Right lobe of liver (tissue), 6 donors: ENCODE measurements at regions not wholly inside any gene's neighbourhood (a gene's known extent, or its start where the extent isn't known, plus 50 kb on each side); places are given as distances from the start of the nearest gene placed in this dataset.

ENCODE experiments used
- ATAC-seq, 4 donors: fragments of 200-7000 bp; cut with Tn5 transposase; one replicate each; pipeline ENCODE4 v1.9.1; 2020; ENCODE audit warnings: mild to moderate bottlenecking in 4 of 4, moderate library complexity in 4 of 4
- DNase-seq, 3 donors: peaks; one replicate each; pipeline ENCODE4 v3.0.0-alpha.2; 2020
- H3K27ac ChIP-seq, 3 donors: fragments of 200-600 bp; one replicate each; pipeline ENCODE4 v1.8.0; 2022
- H3K27me3 ChIP-seq, 2 donors: fragments of 200-600 bp; one replicate each; pipeline ENCODE4 v1.8.0; 2022
- H3K36me3 ChIP-seq, 4 donors: fragments of 200-600 bp; sonication (generic) in 1 of 4; one replicate each; pipeline versions ENCODE4 v1.5.1 to v1.8.0; 2017 to 2022; ENCODE audit warnings: control low read depth in 1 of 4
- H3K4me1 ChIP-seq, 4 donors: fragments of 200-600 bp; sonication (generic) in 1 of 4; one replicate each; pipeline versions ENCODE4 v1.5.1 to v1.8.0; 2017 to 2022; ENCODE audit warnings: control low read depth in 1 of 4
- H3K4me3 ChIP-seq, 3 donors: fragments of 200-600 bp; one replicate each; pipeline ENCODE4 v1.8.0; 2022
- H3K9me3 ChIP-seq, 4 donors: fragments of 200-600 bp; sonication (generic) in 1 of 4; one replicate each; pipeline versions ENCODE4 v1.5.1 to v1.8.0; 2017 to 2022; ENCODE audit warnings: control low read depth in 1 of 4
- POLR2A ChIP-seq: fragments of 450-650 bp; IDR thresholded peaks from one replicate; pipeline ENCODE4 v1.6.1; 2017; ENCODE audit warnings: antibody characterized with exemption, mild to moderate bottlenecking
- WGBS: methylation state at CpG from one replicate; pipeline ENCODE4 v1.1.6; 2018; ENCODE audit warnings: low coverage, low lambda C conversion rate; ENCODE audit not compliant: insufficient coverage; ENCODE audit errors: missing lambda C conversion rate; 5-methylcytosine and 5-hydroxymethylcytosine counted together
- intact Hi-C, 2 donors: fragments of 100-400 bp; cut with DNase I; formaldehyde crosslinking; loops; one replicate each; pipeline versions ENCODE4 v1.11.2 to v1.14.1; 2022
- TF ChIP-seq, protein P1 (sequence below), 4 donors: fragments of 200-600 bp in 3 of 4; fragments of 450-650 bp in 1 of 4; IDR thresholded peaks; one replicate each; pipeline versions ENCODE4 v1.5.1 to v1.8.0; 2016 to 2022; ENCODE audit warnings: antibody characterized with exemption in 4 of 4, mild to moderate bottlenecking in 2 of 4
- donor health status: DM: no; HTN: yes; CAD: no.
- donor health status: DM: no; HTN: no; CAD: no.
- donor health status: DM: no; HTN: no; CAD: no.
- donor health status: DM: no; HTN: yes; CAD: no.
- donor health status: DM: no; HTN: yes; CAD: no.

DNA sequence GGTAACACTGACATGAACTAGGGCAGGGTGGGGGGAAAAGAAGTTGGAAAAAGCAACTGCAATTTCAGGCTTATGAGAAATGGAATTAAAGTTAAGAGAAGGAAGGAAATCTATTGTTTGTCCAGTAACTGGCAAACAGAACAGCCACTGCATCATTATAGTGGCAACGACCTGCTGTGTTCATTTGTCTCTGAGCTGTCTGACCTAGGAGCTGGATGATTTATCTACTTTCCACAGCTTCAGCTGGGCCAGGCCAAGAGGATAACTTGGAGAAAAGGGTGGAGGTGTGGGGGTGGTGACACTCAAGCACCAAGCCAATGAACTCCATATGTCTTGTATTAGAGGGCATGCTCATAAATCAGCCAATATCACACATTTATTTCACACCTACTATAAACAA is 291.5 kb upstream of the KLHL29 start:
- Histone ChIP-seq H3K27ac (no peak overlapping the region), H3K27me3 (no peaks in the 10 kb centered on the region), H3K9me3 (no peaks in the 10 kb centered on the region), H3K36me3 (no peaks in the 10 kb centered on the region), H3K4me3 (no peak overlapping the region), H3K4me1 (no peaks in the 10 kb centered on the region)
- 13% methylated on average over 1 of the region's 1 CpG for WGBS
- intact Hi-C loops = no loop called here
- DNase-seq = no peak
- ATAC-seq = no peak
- TF ChIP-seq POLR2A = no peak

DNA sequence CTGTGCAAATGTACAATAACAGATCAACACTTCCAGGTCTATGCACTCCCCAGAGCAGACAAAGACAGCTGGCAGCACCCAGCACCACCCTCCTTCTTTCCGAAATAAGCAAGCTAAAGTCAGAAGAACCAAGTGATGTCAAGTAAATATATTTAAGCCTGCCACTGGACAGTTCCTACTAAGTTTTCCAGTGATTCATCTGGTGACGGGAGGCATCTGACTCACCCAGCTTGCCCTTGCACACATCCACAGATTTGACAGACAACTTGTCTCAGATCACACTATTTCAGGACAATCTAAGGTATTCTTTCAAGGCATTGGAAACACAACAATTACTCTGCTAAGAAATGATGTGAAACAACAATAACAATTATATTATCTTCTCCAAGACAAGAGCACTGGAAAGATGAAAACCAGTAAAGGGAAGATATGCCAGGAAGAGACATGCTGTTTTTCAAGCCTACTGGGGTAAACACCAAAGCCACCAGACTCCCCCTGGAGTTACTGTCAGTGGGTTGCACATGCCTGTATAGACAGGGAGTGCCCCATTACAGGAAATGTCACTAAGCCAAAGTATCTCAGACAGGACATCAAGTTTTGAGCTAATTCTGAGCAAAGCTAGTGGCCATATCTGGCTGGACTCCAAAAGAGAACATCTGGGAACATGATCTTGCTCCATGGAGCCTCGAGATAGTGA is 287.9 kb upstream of the KLHL29 start:
- no peaks in the 10 kb centered on the region for H3K9me3 ChIP-seq
- intact Hi-C loops = no loop called here
- no peaks in the 10 kb centered on the region for H3K4me1 ChIP-seq
- H3K27ac ChIP-seq = no peak overlapping the region
- DNase-seq (no peak), ATAC-seq (peak in 2 of 4 donors; percentile 45 to 52)
- H3K36me3 ChIP-seq = no peaks in the 10 kb centered on the region
- WGBS = 37% methylated on average over 2 of the region's 3 CpGs
- no peaks in the 10 kb centered on the region for H3K27me3 ChIP-seq
- no peak for TF ChIP-seq POLR2A
- TF ChIP-seq, protein P1, sequence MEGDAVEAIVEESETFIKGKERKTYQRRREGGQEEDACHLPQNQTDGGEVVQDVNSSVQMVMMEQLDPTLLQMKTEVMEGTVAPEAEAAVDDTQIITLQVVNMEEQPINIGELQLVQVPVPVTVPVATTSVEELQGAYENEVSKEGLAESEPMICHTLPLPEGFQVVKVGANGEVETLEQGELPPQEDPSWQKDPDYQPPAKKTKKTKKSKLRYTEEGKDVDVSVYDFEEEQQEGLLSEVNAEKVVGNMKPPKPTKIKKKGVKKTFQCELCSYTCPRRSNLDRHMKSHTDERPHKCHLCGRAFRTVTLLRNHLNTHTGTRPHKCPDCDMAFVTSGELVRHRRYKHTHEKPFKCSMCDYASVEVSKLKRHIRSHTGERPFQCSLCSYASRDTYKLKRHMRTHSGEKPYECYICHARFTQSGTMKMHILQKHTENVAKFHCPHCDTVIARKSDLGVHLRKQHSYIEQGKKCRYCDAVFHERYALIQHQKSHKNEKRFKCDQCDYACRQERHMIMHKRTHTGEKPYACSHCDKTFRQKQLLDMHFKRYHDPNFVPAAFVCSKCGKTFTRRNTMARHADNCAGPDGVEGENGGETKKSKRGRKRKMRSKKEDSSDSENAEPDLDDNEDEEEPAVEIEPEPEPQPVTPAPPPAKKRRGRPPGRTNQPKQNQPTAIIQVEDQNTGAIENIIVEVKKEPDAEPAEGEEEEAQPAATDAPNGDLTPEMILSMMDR (IDR thresholded peaks at IDR 0.05) = no peak
- H3K4me3 ChIP-seq = no peak overlapping the region

DNA sequence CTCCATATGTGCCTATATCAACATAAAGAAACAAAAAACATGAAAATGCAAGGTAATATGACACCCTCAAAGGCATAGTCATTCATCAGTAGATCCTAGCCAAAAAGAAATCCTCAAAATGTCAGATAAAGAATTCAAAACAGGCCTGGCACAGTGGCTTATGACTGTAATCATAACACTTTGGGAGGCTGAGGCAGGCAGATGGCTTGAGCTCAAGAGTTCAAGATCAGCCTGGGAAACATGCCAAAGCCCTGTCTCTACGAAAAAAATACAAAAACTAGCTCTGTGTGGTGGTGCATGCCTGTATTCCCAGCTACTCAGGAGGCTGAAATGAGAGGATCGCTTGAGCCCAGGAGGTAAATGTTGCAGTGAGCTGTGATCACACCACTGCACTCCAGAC is 284.6 kb upstream of the KLHL29 start:
- DNase-seq = no peak
- H3K4me3 ChIP-seq = no peak overlapping the region
- H3K27me3 ChIP-seq = no peaks in the 10 kb centered on the region
- intact Hi-C loops = no loop called here
- TF ChIP-seq, protein P1 (IDR thresholded peaks at IDR 0.05) = no peak
- TF ChIP-seq POLR2A = no peak
- H3K27ac ChIP-seq = no peak overlapping the region
- 41% methylated on average over 2 of the region's 2 CpGs for whole genome bisulfite sequencing
- no peak for ATAC-seq
- no peaks in the 10 kb centered on the region for H3K9me3 ChIP-seq
- no peaks in the 10 kb centered on the region for H3K36me3 ChIP-seq
- H3K4me1 ChIP-seq = no peaks in the 10 kb centered on the region

DNA sequence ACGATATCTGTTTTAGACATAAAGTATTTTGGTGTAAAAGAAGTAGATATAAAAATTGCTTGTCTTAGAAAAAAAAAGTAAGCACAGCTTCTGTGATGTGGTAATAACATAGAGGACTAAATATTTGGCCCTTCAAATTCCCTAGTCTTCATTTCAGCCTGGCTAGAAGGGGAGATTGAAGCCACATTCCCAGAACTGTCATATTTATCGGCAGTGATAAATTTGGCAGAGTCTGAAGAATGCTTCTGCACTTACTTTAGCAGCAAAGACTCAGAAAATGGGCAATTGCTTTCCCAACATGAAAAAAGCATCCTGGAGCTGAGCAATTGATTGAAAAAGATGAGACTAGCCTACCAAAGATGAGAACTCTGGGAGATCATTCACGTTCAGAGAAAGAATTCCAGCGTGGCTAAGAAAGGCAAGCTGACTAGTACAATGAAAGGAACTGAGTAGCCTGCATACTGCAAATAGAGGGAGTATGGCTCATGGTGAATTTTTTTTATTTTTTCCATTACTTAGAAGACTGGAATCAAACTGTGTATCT is 278.7 kb upstream of the KLHL29 start:
- intact Hi-C loops = no loop called here
- 75% methylated on average over 4 of the region's 4 CpGs for WGBS
- TF ChIP-seq, protein P1 (IDR thresholded peaks at IDR 0.05) = no peak
- no peak for TF ChIP-seq POLR2A
- Histone ChIP-seq H3K4me1 (no peaks in the 10 kb centered on the region), H3K9me3 (no peaks in the 10 kb centered on the region), H3K4me3 (no peak overlapping the region), H3K27ac (no peak overlapping the region), H3K36me3 (no peaks in the 10 kb centered on the region), H3K27me3 (no peaks in the 10 kb centered on the region)
- no peak for ATAC-seq
- no peak for DNase-seq

DNA sequence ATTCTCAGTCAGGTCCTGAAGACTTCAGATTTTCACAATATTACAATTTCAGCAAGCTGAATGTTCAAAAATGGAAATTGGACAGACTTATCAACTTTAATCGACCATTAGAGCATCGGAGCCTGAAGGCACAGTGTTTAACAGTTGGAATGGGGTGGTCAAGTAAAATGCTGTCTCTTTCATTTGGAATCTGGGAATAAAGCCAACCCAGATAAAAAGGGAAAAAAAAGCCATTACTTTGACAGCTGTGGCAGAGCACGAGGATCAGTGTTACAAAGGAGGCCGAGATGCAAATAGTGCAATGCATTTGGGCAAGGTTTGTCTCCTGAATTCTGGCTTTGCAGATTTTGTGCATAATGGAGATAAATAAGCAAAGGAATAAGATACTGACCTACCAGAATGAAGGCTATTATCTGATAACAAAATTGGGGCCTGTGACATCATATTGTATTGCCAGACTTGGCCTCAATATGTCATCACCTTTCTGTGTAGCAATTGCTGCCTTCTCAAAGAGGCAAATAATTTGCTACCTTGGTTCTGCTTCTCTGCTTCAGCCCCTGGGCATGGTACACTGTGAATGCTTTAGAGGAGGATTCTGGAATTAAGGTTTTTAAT is 277.5 kb upstream of the KLHL29 start:
- no peaks in the 10 kb centered on the region for H3K4me1 ChIP-seq
- WGBS = 44% methylated on average over 4 of the region's 4 CpGs
- intact Hi-C loops = no loop called here

More for the DNA sequence above, 277.5 kb upstream of the KLHL29 start:
- Histone ChIP-seq H3K27me3 (no peaks in the 10 kb centered on the region), H3K27ac (no peak overlapping the region), H3K9me3 (no peaks in the 10 kb centered on the region), H3K4me3 (no peak overlapping the region), H3K36me3 (no peaks in the 10 kb centered on the region)
- TF ChIP-seq POLR2A = no peak
- TF ChIP-seq, protein P1 (IDR thresholded peaks at IDR 0.05) = no peak
- ATAC-seq = no peak
- DNase-seq = no peak
